ENCODE measurements at regions not wholly inside any gene's neighbourhood (a gene's known extent, or its start where the extent isn't known, plus 50 kb on each side); places are given as distances from the start of the nearest gene placed in this dataset.
"Not testable (repeated sequence)": the region's sequence is repeated elsewhere in the genome, so short reads cannot be mapped to it uniquely, and the experiment has no call there.

- DNase-seq, result no peak
Measured at GRCh38 chr15:89030311-89030710, 57.9 kb upstream of the ABHD2 start.

DNA sequence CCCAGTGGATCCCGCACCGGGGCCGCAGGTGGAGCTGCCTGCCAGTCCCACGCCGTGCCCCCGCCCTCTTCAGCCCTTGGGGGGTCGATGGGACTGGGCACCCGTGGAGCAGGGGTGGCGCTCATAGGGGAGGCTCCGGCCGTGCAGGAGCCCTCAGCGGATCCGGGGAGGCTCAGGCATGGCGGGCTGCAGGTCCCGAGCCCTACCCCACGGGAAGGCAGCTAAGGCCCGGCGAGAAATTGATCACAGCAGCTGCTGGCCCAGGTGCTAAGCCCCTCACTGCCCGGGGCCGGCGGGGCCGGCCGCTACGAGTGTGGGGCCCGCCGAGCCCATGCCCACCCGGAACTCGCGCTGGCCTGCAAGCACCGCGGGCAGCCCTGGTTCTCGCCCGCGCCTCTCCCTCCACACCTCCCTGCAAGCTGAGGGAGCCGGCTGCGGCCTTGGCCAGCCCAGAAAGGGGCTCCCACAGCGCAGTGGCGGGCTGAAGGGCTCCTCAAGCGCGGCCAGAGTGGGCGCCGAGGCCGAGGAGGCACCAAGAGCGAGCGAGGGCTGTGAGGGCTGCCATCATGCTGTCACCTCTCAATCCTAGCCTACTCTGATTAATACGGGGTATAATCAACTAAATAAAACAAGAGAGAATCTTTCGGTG lies 56.5 kb upstream of the ABHD2 start:
- DNase-seq, result not testable (repeated sequence)

DNA sequence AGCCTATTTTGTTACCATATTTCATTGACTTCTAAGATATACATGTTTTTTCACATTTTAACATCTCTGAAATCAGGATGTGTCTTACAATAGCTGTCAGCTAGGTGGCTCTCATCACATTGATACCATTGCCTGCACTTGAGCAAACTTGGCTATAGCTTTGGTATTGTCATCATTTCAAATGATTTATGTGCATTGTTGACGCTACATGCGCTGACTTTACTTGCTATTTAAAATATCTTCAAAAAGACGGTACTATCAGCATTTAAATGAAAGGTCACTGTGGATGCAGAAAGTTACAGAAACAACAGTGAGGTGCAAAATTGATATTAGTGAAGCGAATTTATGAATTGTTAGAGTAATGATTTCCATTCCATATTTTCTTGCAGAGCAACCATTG lies 54.0 kb upstream of the ABHD2 start:
- no peak for DNase-seq

DNA sequence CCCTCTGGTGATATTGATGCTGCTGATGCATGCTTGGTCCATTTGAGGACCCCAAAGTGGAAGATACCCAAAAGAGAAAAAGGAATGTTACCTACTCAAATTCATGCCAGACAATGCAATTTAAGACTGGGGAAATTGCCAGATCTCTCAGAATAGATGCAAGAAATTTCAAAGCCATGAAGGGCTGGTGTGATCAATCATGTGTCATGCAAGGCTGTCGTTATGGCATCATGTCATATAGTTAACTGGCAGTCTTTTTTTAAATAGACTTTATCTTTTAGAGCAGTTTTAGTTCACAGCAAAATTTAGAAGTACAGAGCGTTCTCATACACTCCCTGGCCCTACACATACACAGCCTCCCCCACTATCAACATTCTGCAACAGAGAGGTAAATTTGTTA lies 53.1 kb upstream of the ABHD2 start:
- no peak for DNase-seq

- DNase-seq, result no peak
Measured at GRCh38 chr15:89035658-89036057, 52.6 kb upstream of the ABHD2 start.

DNA sequence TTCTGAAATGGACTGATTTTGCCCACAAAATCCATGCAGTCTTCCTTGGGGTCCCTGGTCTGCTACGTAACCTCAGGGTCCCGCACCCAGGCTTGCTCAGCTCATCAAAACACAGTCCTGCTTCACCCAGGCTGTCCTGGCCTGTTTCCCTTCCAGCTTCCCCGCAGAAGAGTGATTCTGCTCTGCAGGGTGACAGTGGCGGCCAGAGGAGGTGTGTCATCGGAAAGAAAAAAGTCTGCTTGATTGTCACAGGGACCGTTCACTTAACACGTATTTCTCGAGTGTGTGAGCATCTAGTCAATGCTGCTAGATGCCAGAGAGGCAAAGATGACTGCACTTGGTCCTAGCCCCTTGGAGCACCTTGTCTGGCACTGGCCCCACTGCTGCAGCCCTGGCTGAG lies 50.1 kb upstream of the ABHD2 start:
- no peak for DNase-seq
